ENCODE measurements at regions not wholly inside any gene's neighbourhood (a gene's known extent, or its start where the extent isn't known, plus 50 kb on each side); places are given as distances from the start of the nearest gene placed in this dataset.
"Not testable (repeated sequence)": the region's sequence is repeated elsewhere in the genome, so short reads cannot be mapped to it uniquely, and the experiment has no call there.

- not testable (repeated sequence) for DNase-seq (ENCODE audit: low read depth, low spot score)
Observed at GRCh38 chr7:150046290-150047194, 172.8 kb downstream of the ATP6V0E2 start.

- peak; percentile 12 for DNase-seq (ENCODE audit: low read depth, low spot score)
Observed at GRCh38 chr7:150047329-150047728, 173.6 kb downstream of the ATP6V0E2 start.

GRCh38 chr7:150047772-150048171 is 174.0 kb downstream of the ATP6V0E2 start:
- DNase-seq (ENCODE audit: low read depth, low spot score) = peak; percentile 20

GRCh38 chr7:150048244-150049011 is 174.7 kb downstream of the ATP6V0E2 start:
- DNase-seq (ENCODE audit: low read depth, low spot score) = not testable (repeated sequence)

- DNase-seq (ENCODE audit: low read depth, low spot score) = peak; percentile 16
Observed at GRCh38 chr7:150049012-150049655, 175.4 kb downstream of the ATP6V0E2 start.

- DNase-seq (ENCODE audit: low read depth, low spot score) = not testable (repeated sequence)
Observed at GRCh38 chr7:150053396-150053795, 179.6 kb downstream of the ATP6V0E2 start.

GRCh38 chr7:150054242-150054641 is 180.5 kb downstream of the ATP6V0E2 start:
- not testable (repeated sequence) for DNase-seq (ENCODE audit: low read depth, low spot score)

GRCh38 chr7:150060259-150061221 is 186.8 kb downstream of the ATP6V0E2 start:
- DNase-seq (ENCODE audit: low read depth, low spot score) = not testable (repeated sequence)

- DNase-seq (ENCODE audit: low read depth, low spot score) = not testable (repeated sequence)
Observed at GRCh38 chr7:150063195-150063594, 189.4 kb downstream of the ATP6V0E2 start.

- not testable (repeated sequence) for DNase-seq (ENCODE audit: low read depth, low spot score)
Observed at GRCh38 chr7:150069555-150070313, 196.0 kb downstream of the ATP6V0E2 start.

- not testable (repeated sequence) for DNase-seq (ENCODE audit: low read depth, low spot score)
Observed at GRCh38 chr7:150077543-150077942, 203.8 kb downstream of the ATP6V0E2 start.

GRCh38 chr7:150081865-150082264 is 208.1 kb downstream of the ATP6V0E2 start:
- not testable (repeated sequence) for DNase-seq (ENCODE audit: low read depth, low spot score)

- not testable (repeated sequence) for DNase-seq (ENCODE audit: low read depth, low spot score)
Observed at GRCh38 chr7:150084724-150085123, 211.0 kb downstream of the ATP6V0E2 start.

- not testable (repeated sequence) for DNase-seq (ENCODE audit: low read depth, low spot score)
Observed at GRCh38 chr7:150087478-150087877, 213.7 kb downstream of the ATP6V0E2 start.

- DNase-seq (ENCODE audit: low read depth, low spot score) = not testable (repeated sequence)
Observed at GRCh38 chr7:150089139-150089538, 215.4 kb downstream of the ATP6V0E2 start.

- DNase-seq (ENCODE audit: low read depth, low spot score) = not testable (repeated sequence)
Observed at GRCh38 chr7:150090776-150091175, 217.0 kb downstream of the ATP6V0E2 start.

- DNase-seq (ENCODE audit: low read depth, low spot score) = not testable (repeated sequence)
Observed at GRCh38 chr7:150093897-150094296, 220.1 kb downstream of the ATP6V0E2 start.

GRCh38 chr7:150096213-150096994 is 222.6 kb downstream of the ATP6V0E2 start:
- DNase-seq (ENCODE audit: low read depth, low spot score) = not testable (repeated sequence)

GRCh38 chr7:150098592-150098991 is 224.6 kb upstream of the LRRC61 start:
- not testable (repeated sequence) for DNase-seq (ENCODE audit: low read depth, low spot score)

All from astrocyte of the hippocampus (primary cell).